ENCODE measurements at regions not wholly inside any gene's neighbourhood (a gene's known extent, or its start where the extent isn't known, plus 50 kb on each side); places are given as distances from the start of the nearest gene placed in this dataset.
"Not testable (repeated sequence)": the region's sequence is repeated elsewhere in the genome, so short reads cannot be mapped to it uniquely, and the experiment has no call there.

- DNase-seq: no peak
These were observed 747.7 kb downstream of the PCDH17 start for GRCh38 chr13:58379221-58379620.

- DNase-seq: not testable (repeated sequence)
These were observed 753.8 kb downstream of the PCDH17 start for GRCh38 chr13:58385336-58385735.

- DNase-seq: no peak
These were observed 766.2 kb downstream of the PCDH17 start for GRCh38 chr13:58397596-58398387.

GRCh38 chr13:58399263-58399662 is 767.7 kb downstream of the PCDH17 start:
- DNase-seq: no peak

GRCh38 chr13:58406545-58406944 is 775.0 kb downstream of the PCDH17 start:
- DNase-seq: no peak

- DNase-seq: no peak
These were observed 798.4 kb downstream of the PCDH17 start for GRCh38 chr13:58429917-58430316.

GRCh38 chr13:58434943-58435342 is 803.4 kb downstream of the PCDH17 start:
- no peak for DNase-seq

GRCh38 chr13:58437427-58437826 is 805.9 kb downstream of the PCDH17 start:
- DNase-seq: no peak

- no peak for DNase-seq
These were observed 815.4 kb downstream of the PCDH17 start for GRCh38 chr13:58446979-58447378.

GRCh38 chr13:58452123-58452623 is 820.6 kb downstream of the PCDH17 start:
- no peak for DNase-seq

- DNase-seq: no peak
These were observed 823.5 kb downstream of the PCDH17 start for GRCh38 chr13:58455094-58455493.

GRCh38 chr13:58461217-58461616 is 829.7 kb downstream of the PCDH17 start:
- no peak for DNase-seq

GRCh38 chr13:58463841-58464240 is 832.3 kb downstream of the PCDH17 start:
- DNase-seq: no peak

GRCh38 chr13:58467176-58467575 is 835.6 kb downstream of the PCDH17 start:
- no peak for DNase-seq

- DNase-seq: no peak
These were observed 840.9 kb downstream of the PCDH17 start for GRCh38 chr13:58472483-58472882.

- DNase-seq: no peak
These were observed 843.0 kb downstream of the PCDH17 start for GRCh38 chr13:58474581-58474980.

- no peak for DNase-seq
These were observed 844.8 kb downstream of the PCDH17 start for GRCh38 chr13:58476206-58476918.

GRCh38 chr13:58478858-58479257 is 847.3 kb downstream of the PCDH17 start:
- DNase-seq: no peak

- DNase-seq: no peak
These were observed 848.5 kb downstream of the PCDH17 start for GRCh38 chr13:58480061-58480460.

GRCh38 chr13:58488251-58488650 is 856.7 kb downstream of the PCDH17 start:
- no peak for DNase-seq

GRCh38 chr13:58495668-58496067 is 864.1 kb downstream of the PCDH17 start:
- DNase-seq: no peak

GRCh38 chr13:58500938-58501337 is 869.4 kb downstream of the PCDH17 start:
- DNase-seq: no peak

- not testable (repeated sequence) for DNase-seq
These were observed 872.7 kb downstream of the PCDH17 start for GRCh38 chr13:58504202-58504700.
